COR-L47 (cell line): ENCODE measurements at regions not wholly inside any gene's neighbourhood (a gene's known extent, or its start where the extent isn't known, plus 50 kb on each side); places are given as distances from the start of the nearest gene placed in this dataset.

ENCODE experiments used
- DNase-seq: peaks from one replicate; lab custom pipeline; 2025; lab: John Stamatoyannopoulos, UW

GRCh38 chr18:27752944-27753343, 424.0 kb downstream of the CDH2 start:
- no peak for DNase-seq

GRCh38 chr18:27750923-27751322, 426.0 kb downstream of the CDH2 start:
- no peak for DNase-seq

DNA sequence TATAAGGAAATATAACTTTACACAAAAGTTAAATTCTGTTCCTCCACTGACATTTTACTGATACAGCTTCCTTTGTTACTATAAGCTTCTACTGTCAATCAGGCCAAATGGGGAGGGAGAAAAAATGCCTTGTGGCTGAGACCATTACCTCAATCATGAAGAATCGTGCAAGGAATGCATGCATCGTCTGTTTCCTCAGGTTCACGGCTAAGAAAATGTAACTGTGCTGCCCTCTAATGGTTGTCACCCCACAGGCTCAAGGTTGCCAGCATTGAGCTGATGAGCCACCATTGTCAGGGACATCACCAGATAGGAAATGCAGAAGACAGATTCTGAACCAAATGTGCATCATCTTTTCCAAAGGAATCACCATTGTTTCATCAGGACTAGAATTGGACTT, 426.9 kb downstream of the CDH2 start:
- DNase-seq: peak; percentile 59

- DNase-seq: no peak
Observed at GRCh38 chr18:27749194-27749593, 427.7 kb downstream of the CDH2 start.

DNA sequence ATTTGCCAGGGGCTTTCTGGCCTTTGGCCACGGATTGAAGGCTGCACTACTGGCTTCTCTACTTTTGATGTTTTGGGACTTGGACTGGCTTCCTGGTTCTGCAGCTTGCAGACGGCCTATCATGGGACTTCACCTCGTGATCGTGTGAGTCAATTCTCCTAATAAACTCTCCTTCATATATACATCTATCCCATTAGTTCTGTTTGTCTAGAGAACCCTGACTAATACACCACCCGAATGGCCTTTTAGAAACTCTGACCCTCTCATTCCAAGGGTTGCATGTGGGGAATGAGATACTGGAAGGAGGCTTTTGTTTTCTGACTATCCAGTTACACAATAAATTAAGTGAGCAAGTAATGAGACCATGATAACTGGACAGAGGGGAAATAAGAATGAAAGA, 430.7 kb downstream of the CDH2 start:
- DNase-seq: no peak

DNA sequence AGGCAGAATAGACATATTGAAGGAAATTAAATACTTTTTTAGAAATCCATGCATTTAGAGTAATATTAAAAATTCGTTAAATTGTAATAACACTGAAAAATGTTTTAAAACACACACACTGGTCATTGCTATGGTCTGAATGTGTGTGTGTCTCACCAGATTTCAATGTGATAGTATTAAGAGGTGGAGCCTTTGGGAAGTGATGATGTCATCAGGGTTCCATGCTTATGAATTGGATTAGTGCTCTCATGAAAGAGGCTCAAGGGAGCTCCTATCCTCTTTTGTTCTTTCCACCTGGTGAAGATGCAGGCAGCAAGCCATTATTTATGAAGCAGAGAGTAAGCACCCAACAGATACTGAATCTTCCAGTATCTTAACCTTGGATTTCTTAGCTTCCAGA, 441.8 kb downstream of the CDH2 start:
- DNase-seq: no peak

GRCh38 chr18:27731211-27731610, 445.7 kb downstream of the CDH2 start:
- no peak for DNase-seq

DNA sequence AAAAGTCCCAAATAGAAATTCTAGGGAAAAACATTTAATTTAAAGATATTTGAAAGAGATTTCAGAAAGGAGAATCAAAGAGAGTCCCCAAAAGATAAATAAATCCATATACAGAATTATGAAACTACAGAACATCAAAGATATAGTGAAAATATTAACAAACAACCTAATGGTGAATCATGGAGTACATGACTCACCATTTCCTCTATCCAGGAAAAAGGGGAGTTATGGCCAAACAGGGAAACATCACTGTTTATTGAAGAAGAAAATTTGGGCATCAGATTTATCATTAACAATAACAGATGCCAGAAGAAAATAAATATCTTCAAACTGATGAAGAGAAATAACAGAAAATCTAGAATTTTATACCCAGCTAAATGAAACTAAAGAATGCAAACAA, 448.3 kb downstream of the CDH2 start:
- DNase-seq: no peak

- no peak for DNase-seq
Observed at GRCh38 chr18:27724362-27724761, 452.6 kb downstream of the CDH2 start.

- no peak for DNase-seq
Observed at GRCh38 chr18:27723168-27723567, 453.8 kb downstream of the CDH2 start.

- DNase-seq: no peak
Observed at GRCh38 chr18:27719680-27720079, 457.2 kb downstream of the CDH2 start.

DNA sequence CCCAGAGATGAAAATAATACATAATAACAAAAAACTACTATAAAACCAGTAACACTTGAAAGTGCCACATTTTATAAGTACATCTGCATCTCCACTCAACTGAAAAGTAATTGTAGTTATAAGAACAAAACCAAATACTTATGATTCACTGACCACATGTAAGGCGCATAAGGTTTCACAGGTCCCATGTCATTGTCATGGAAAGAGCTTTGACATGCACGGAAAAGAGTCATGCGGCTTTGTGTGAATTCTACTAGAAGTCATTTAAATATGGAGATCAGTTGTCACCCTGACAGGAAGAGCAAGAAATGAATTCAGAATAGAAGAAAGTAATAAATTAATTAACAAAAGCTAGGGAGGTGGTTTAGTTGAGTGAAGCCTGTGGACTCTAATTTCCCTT, 459.1 kb downstream of the CDH2 start:
- DNase-seq: no peak

DNA sequence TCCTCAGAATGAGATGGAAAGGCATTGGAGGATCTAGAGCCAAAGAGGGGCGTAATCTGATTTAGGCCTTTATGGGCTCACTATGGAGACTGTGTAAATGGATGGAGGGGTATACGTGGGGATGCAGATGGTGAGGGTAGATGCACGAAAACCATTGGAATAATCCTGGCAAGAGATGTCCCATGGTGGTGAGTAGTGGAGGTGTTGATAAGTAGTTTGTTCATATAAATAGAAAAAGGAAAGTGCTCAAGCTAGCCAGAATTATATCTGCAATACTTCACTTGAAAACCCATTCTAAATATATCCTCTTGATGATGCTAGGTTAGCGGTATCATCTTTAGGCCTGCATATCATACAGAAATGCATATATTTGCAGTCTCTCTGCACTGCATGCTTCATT, 459.7 kb downstream of the CDH2 start:
- DNase-seq: no peak

DNA sequence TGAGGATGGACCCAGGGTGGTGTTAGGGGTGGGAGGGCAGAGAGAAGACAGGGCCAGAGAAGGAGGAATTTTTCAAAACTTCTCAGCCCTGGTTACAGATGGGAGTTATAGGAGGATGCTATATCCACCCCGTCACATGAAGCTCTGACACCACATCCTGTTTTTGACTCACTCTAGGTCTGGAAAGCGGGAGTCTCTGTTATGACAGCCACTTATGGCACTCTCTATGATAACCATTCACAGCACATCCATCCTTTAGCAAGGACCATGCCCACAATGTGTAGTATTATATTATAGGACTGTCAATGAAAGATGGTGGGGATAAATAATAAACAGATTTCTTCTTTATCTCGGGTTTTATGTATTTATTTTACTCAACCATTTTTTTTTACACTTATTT, 461.2 kb downstream of the CDH2 start:
- DNase-seq: no peak

- DNase-seq: no peak
Observed at GRCh38 chr18:27713738-27714095, 463.2 kb downstream of the CDH2 start.

DNA sequence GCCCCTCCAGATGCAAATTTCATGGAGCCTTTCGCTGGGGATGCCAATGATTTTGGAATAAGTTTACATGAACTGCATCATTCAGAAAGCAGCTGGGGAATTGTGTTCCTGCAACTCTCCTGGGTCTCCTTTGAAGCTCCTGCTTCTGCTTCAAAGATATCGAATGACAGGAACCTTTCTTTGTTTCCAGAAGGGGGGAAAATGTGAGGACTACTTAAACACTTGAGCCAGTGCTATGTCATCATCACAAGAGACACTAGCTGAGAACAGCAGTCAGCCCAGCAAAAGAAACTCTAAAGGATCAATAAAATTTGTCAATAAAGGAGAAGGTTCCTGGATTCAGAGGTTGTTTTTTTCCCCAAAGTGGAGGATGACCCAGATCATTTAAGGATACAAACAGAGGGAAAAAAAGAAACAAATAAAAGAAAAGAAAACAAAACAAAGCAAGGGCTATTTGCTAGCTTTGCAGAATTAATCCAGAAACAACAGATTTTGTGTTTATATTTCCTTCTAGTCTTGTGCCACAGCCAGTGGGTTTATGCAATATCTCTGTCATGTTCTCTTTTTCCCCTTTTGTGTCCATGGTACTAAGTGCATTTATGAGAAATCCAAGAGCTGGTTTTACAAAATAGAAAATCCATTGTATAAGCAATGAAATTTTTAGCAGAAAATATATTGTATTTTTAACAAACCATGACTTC, 463.7 kb downstream of the CDH2 start:
- no peak for DNase-seq

GRCh38 chr18:27712066-27712465, 464.9 kb downstream of the CDH2 start:
- DNase-seq: peak; percentile 10

- DNase-seq: no peak
Observed at GRCh38 chr18:27711382-27711781, 465.5 kb downstream of the CDH2 start.

GRCh38 chr18:27709344-27709743, 467.6 kb downstream of the CDH2 start:
- DNase-seq: no peak

GRCh38 chr18:27707201-27707600, 469.7 kb downstream of the CDH2 start:
- no peak for DNase-seq

GRCh38 chr18:27704736-27705361, 472.1 kb downstream of the CDH2 start:
- no peak for DNase-seq

DNA sequence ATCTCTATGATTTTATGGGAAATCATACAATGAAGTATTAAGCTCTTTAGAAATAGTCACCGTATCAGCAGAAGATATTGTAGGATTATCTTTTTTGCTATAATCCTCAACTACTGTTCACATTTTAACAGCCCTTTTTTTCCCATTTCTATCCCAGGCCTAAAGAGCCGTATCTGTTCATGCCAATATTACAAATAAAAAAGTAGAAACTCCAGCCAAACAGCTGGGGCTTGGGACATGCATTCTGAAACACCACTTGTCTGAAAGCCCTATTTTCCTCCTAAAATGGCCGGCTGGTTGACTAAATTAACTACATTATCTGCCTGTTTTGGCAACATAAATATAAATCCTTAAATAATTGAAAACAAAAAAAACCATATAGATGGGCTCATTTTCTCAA, 477.8 kb downstream of the CDH2 start:
- no peak for DNase-seq

GRCh38 chr18:27696148-27696547, 480.8 kb downstream of the CDH2 start:
- DNase-seq: no peak

DNA sequence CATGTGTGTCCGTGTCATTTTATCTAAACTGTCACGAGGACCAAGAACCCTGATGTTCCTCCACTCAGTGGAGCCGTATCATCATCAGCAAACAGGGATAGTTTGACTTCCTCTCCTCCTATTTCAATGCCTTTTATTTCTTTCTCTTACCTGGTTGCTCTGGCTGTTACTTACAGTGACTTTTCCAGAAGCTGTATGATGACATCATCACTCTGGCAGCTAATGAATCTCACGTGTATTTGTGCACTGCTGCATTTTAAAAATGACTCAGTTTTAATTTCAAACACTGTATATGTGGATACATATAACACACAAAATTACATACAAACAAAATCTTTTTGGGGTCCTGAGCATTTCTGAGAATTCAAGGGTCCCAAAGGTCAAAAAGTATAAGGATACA, 481.4 kb downstream of the CDH2 start:
- no peak for DNase-seq
